Keratinocyte (primary cell): ENCODE measurements at regions not wholly inside any gene's neighbourhood (a gene's known extent, or its start where the extent isn't known, plus 50 kb on each side); places are given as distances from the start of the nearest gene placed in this dataset.

Source experiments
- DNase-seq: peaks from one replicate; pipeline ENCODE4 v3.0.0-alpha.2; 2011; ENCODE audit warnings: low read depth, missing footprints, low spot score
- FAIRE-seq: peaks from 2 replicates; lab custom pipeline; 2011; peaks lifted over from hg19 to GRCh38; lab: Jason Lieb, UNC
- H2AFZ ChIP-seq: 2 replicates; pipeline ENCODE4 v1.6.0; 2012; ENCODE audit warnings: low read length, control low read depth, inconsistent platforms; ENCODE audit not compliant: control insufficient read depth
- H3K27ac ChIP-seq: 2 replicates; pipeline ENCODE4 v1.5.1; 2011; ENCODE audit warnings: low read length; ENCODE audit not compliant: control insufficient read depth, insufficient read depth
- H3K27me3 ChIP-seq: 3 replicates; pipeline ENCODE4 v1.6.0; 2011; ENCODE audit warnings: low read length; ENCODE audit not compliant: control insufficient read depth, insufficient read depth; ENCODE audit errors: extremely low read depth
- H3K36me3 ChIP-seq, 2 experiments: 2 replicates in 1 of 2; 3 replicates in 1 of 2; pipeline ENCODE4 v1.5.1; 2011; ENCODE audit warnings: low read length in 2 of 2, mild to moderate bottlenecking in 1 of 2; ENCODE audit not compliant: control insufficient read depth in 2 of 2, insufficient read depth in 2 of 2; ENCODE audit errors: extremely low read depth in 1 of 2
- H3K4me1 ChIP-seq: 3 replicates; pipeline ENCODE4 v1.5.1; 2011; ENCODE audit warnings: low read length; ENCODE audit not compliant: control insufficient read depth, insufficient read depth; ENCODE audit errors: extremely low read depth
- H3K4me2 ChIP-seq: 3 replicates; pipeline ENCODE4 v1.6.0; 2011; ENCODE audit warnings: low read depth, low read length; ENCODE audit not compliant: control insufficient read depth, insufficient read depth; ENCODE audit errors: extremely low read depth
- H3K4me3 ChIP-seq, 3 experiments: fragments of 200-600 bp in 1 of 3; sonication (generic) in 1 of 3; 2 replicates in 2 of 3; 3 replicates in 1 of 3; pipeline ENCODE4 v1.5.1; 2011 to 2016; ENCODE audit warnings: low read length in 3 of 3, mild to moderate bottlenecking in 3 of 3, control low read depth in 2 of 3, inconsistent platforms in 1 of 3, low read depth in 1 of 3, mixed read lengths in 1 of 3, mixed run types in 1 of 3, moderate library complexity in 1 of 3; ENCODE audit not compliant: control insufficient read depth in 2 of 3, insufficient read depth in 2 of 3; ENCODE audit errors: extremely low read depth in 1 of 3
- H3K79me2 ChIP-seq: 2 replicates; pipeline ENCODE4 v1.6.0; 2012; ENCODE audit warnings: low read length; ENCODE audit not compliant: control insufficient read depth, insufficient read depth
- H3K9ac ChIP-seq: 3 replicates; pipeline ENCODE4 v1.6.0; 2011; ENCODE audit warnings: low read length; ENCODE audit not compliant: control insufficient read depth, insufficient read depth; ENCODE audit errors: extremely low read depth
- H3K9me1 ChIP-seq: 3 replicates; pipeline ENCODE4 v1.6.0; 2011; ENCODE audit warnings: low read length; ENCODE audit not compliant: control insufficient read depth, insufficient read depth; ENCODE audit errors: extremely low read depth
- H3K9me3 ChIP-seq: 2 replicates; pipeline ENCODE4 v1.5.1; 2012; ENCODE audit warnings: low read depth, low read length; ENCODE audit not compliant: control insufficient read depth
- H4K20me1 ChIP-seq: 3 replicates; pipeline ENCODE4 v1.6.0; 2011; ENCODE audit warnings: low read length; ENCODE audit not compliant: control insufficient read depth, insufficient read depth; ENCODE audit errors: extremely low read depth
- EZH2 ChIP-seq: IDR thresholded peaks from one replicate; pipeline ENCODE4 v1.6.1; 2012; ENCODE audit warnings: inconsistent platforms, mild to moderate bottlenecking, low read length, moderate library complexity
- dilution Hi-C: fragments of 300-500 bp; cut with MboI; formaldehyde crosslinking; loops from one replicate; pipeline ENCODE4 v1.7.0; 2020; ENCODE audit warnings: low sequenced_read_pairs; ENCODE audit not compliant: extremely low pct_ligation_motif_present
- TF ChIP-seq, protein P1 (sequence below), 3 experiments: IDR thresholded peaks in 1 of 3; conservative IDR thresholded peaks in 1 of 3; optimal IDR thresholded peaks in 1 of 3; 2 replicates in 2 of 3; 3 replicates in 1 of 3; pipeline versions ENCODE3 to v1.5.1; 2011; ENCODE audit warnings: low read length in 3 of 3, mild to moderate bottlenecking in 3 of 3, moderate library complexity in 2 of 3, control low read depth in 1 of 3, inconsistent platforms in 1 of 3; ENCODE audit not compliant: insufficient read depth in 2 of 3; ENCODE audit errors: extremely low read depth in 1 of 3

DNA sequence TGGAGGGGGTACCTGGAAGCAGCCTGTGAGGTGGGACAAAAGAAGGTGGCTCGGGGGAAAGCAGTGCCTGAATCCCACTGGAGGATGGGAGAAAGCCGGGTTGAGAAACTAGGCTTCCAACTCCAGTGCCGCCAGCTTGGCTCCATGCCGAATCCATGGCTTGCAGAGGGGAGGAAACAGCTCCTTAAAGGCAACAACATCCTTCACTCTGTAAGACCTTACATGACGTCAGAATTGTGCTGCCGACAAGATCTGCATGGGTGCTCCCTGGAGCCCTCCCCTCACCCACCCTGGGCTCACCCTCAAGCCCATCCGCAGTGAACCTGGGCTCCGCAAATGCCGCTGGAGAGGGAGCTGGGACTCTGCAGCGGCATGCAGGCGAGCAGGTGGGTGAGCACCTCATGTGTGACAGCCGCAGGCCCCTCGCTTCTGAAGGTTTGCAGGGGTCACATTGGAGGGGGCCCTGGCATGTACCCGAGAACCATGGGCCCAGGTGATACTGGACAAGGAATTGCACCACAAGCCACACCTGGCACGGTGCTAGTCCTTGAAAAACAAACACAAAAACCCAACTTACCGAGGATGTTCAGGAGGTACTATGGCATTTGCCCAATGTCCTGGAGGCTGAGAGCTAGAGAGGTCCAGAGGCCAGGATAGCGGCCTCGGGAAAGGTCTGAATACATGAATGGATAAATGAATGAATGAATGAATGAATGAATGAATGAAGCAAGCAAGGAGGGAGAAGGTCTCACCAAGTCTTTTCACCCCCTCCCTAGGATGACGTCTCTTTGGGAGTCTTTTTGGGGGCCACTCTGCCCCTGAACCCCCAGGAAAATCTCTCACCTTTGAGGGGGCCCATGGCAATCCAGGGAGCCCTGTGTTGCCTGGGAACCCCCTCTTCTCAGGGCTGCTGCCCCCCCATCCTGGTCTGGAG, 238.6 kb upstream of the SHH start:
- Histone ChIP-seq H3K27ac (no peak overlapping the region), H4K20me1 (no peaks in the 10 kb centered on the region), H3K79me2 (no peaks in the 10 kb centered on the region), H3K4me2 (no peak overlapping the region), H3K4me1 (no peaks in the 10 kb centered on the region), H3K9ac (no peak overlapping the region), H3K9me3 (peaks cover 7% of the 10 kb centered on the region), H3K27me3 (no peaks in the 10 kb centered on the region), H3K9me1 (no peaks in the 10 kb centered on the region), H3K4me3 (no peak overlapping the region), H2AFZ (no peak overlapping the region), H3K36me3 (no peaks in the 10 kb centered on the region)
- TF ChIP-seq EZH2, result no peak
- TF ChIP-seq, protein P1, sequence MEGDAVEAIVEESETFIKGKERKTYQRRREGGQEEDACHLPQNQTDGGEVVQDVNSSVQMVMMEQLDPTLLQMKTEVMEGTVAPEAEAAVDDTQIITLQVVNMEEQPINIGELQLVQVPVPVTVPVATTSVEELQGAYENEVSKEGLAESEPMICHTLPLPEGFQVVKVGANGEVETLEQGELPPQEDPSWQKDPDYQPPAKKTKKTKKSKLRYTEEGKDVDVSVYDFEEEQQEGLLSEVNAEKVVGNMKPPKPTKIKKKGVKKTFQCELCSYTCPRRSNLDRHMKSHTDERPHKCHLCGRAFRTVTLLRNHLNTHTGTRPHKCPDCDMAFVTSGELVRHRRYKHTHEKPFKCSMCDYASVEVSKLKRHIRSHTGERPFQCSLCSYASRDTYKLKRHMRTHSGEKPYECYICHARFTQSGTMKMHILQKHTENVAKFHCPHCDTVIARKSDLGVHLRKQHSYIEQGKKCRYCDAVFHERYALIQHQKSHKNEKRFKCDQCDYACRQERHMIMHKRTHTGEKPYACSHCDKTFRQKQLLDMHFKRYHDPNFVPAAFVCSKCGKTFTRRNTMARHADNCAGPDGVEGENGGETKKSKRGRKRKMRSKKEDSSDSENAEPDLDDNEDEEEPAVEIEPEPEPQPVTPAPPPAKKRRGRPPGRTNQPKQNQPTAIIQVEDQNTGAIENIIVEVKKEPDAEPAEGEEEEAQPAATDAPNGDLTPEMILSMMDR (optimal IDR thresholded peaks at IDR 0.05 in 1 of 3, IDR thresholded peaks at IDR 0.05 in 1 of 3, conservative IDR thresholded peaks at IDR 0.05 in 1 of 3; ENCODE audit: extremely low read depth in 1 of 3, insufficient read depth in 2 of 3, low read length in 3 of 3), result no peak
- FAIRE-seq, result no peak
- DNase-seq, result no peak
- dilution Hi-C loops, result no loop called here

DNA sequence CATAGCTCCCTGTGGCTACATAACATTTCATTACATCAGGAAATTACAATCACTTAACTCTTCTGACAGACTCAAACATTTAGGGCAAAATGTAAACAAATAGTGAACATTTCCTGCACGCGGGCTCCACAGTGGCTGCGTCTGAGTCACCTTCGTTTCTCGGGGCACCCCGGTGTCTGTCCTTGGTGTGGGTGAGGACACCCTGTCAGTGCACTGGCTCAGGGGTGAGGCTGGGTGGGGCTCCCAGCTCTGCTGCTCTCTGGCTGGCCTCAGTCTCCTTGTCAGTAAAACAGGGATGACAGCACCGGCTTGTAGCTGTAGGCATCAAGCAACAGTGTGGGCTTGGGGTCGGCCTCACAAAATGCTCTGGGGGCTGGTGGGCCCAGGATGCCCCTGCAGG, 237.1 kb upstream of the SHH start:
- H3K9me1 ChIP-seq, result no peaks in the 10 kb centered on the region
- DNase-seq, result no peak
- no peak overlapping the region for H3K9ac ChIP-seq
- peaks cover 9% of the 10 kb centered on the region for H3K9me3 ChIP-seq
- TF ChIP-seq, protein P1 (optimal IDR thresholded peaks at IDR 0.05 in 1 of 3, IDR thresholded peaks at IDR 0.05 in 1 of 3, conservative IDR thresholded peaks at IDR 0.05 in 1 of 3; ENCODE audit: extremely low read depth in 1 of 3, insufficient read depth in 2 of 3, low read length in 3 of 3), result no peak
- TF ChIP-seq EZH2, result no peak
- H3K4me1 ChIP-seq, result no peaks in the 10 kb centered on the region
- FAIRE-seq, result no peak
- no peak overlapping the region for H3K27ac ChIP-seq
- no peak overlapping the region for H3K4me2 ChIP-seq
- H3K79me2 ChIP-seq, result no peaks in the 10 kb centered on the region
- no peak overlapping the region for H3K4me3 ChIP-seq
- no peaks in the 10 kb centered on the region for H4K20me1 ChIP-seq
- H3K36me3 ChIP-seq, result no peaks in the 10 kb centered on the region
- no peaks in the 10 kb centered on the region for H3K27me3 ChIP-seq
- dilution Hi-C loops, result no loop called here
- no peak overlapping the region for H2AFZ ChIP-seq
